A549 (cell line): ENCODE measurements at regions not wholly inside any gene's neighbourhood (a gene's known extent, or its start where the extent isn't known, plus 50 kb on each side); places are given as distances from the start of the nearest gene placed in this dataset.

ENCODE experiments used
- CTCF ChIP-seq: fragments of >200 bp; sonication (Bioruptor Twin); formaldehyde crosslinking; IDR thresholded peaks from 3 replicates; pipeline ENCODE4 v1.5.1; 2016
- POLR2A ChIP-seq: IDR thresholded peaks from 2 replicates; pipeline ENCODE4 v1.6.1; 2012; ENCODE audit warnings: mild to moderate bottlenecking, low read length

GRCh38 chr5:56499491-56499890 lies 266.4 kb upstream of the ANKRD55 start:
- TF ChIP-seq POLR2A (no peak), CTCF (no peak)
